IMR-90 (cell line): ENCODE measurements at regions not wholly inside any gene's neighbourhood (a gene's known extent, or its start where the extent isn't known, plus 50 kb on each side); places are given as distances from the start of the nearest gene placed in this dataset.

Experiments used
- ATAC-seq: fragments of 200-7000 bp; cut with Tn5 transposase; 2 replicates; pipeline ENCODE4 v1.9.1; 2020; ENCODE audit warnings: low read depth, mild to moderate bottlenecking, moderate library complexity
- BruUV-seq: library from RNA; stranded (reverse); fragments of 400-500 nt; replicated peaks from 2 replicates; lab custom pipeline; 2021; lab: Mats Ljungman, UMichigan
- CTCF ChIA-PET: fragments of 300-600 bp; formaldehyde crosslinking; extraction: SDS; loops from one replicate; lab custom pipeline; 2021; ENCODE audit warnings: antibody characterized with exemption; lab: Yijun Ruan, JAX
- POLR2A ChIA-PET: fragments of 300-600 bp; sonication (Branson Sonifier 250); formaldehyde crosslinking; loops from one replicate; lab custom pipeline; 2022; ENCODE audit warnings: antibody characterized with exemption; ENCODE audit not compliant: unreplicated experiment; lab: Charles Lee
- DNase-seq: peaks from one replicate; pipeline ENCODE4 v3.0.0; 2013
- H2AFZ ChIP-seq: replicated peaks from 2 replicates; pipeline ENCODE3; 2013; ENCODE audit warnings: low read length, mild to moderate bottlenecking; ENCODE audit not compliant: poor library complexity
- H2AK5ac ChIP-seq: 2 replicates; pipeline ENCODE4 v1.6.1; 2013; ENCODE audit warnings: low read depth, low read length, inconsistent platforms
- H2AK9ac ChIP-seq: replicated peaks from 2 replicates; pipeline ENCODE3; 2013; ENCODE audit warnings: mild to moderate bottlenecking, low read depth, low read length, moderate library complexity; ENCODE audit not compliant: poor library complexity
- H2BK120ac ChIP-seq: 2 replicates; pipeline ENCODE4 v1.6.1; 2013; ENCODE audit warnings: low read depth, low read length, inconsistent platforms
- H2BK15ac ChIP-seq: 3 replicates; pipeline ENCODE4 v1.6.1; 2013; ENCODE audit warnings: low read depth, low read length, inconsistent platforms
- H2BK20ac ChIP-seq: 2 replicates; pipeline ENCODE4 v1.6.1; 2013; ENCODE audit warnings: low read depth, mild to moderate bottlenecking, inconsistent platforms, low read length, moderate library complexity
- H2BK5ac ChIP-seq: 2 replicates; pipeline ENCODE4 v1.6.1; 2013; ENCODE audit warnings: mild to moderate bottlenecking, low read depth, low read length, inconsistent platforms; ENCODE audit not compliant: poor library complexity, severe bottlenecking
- H3K14ac ChIP-seq: replicated peaks from 2 replicates; pipeline ENCODE4 v1.6.1; 2013; ENCODE audit warnings: low read depth, low read length, inconsistent platforms
- H3K18ac ChIP-seq: 2 replicates; pipeline ENCODE4 v1.6.1; 2013; ENCODE audit warnings: low read depth, low read length, control low read depth
- H3K23ac ChIP-seq: 2 replicates; pipeline ENCODE4 v1.6.1; 2013; ENCODE audit warnings: low read depth, low read length, inconsistent platforms
- H3K27ac ChIP-seq: 2 replicates; pipeline ENCODE4 v1.5.1; 2013; ENCODE audit warnings: mild to moderate bottlenecking, control low read depth, low read length; ENCODE audit not compliant: insufficient read depth
- H3K27me3 ChIP-seq: 2 replicates; pipeline ENCODE4 v1.6.1; 2013; ENCODE audit warnings: low read length; ENCODE audit not compliant: control insufficient read depth, insufficient read depth
- H3K36me3 ChIP-seq: 2 replicates; pipeline ENCODE4 v1.6.1; 2013; ENCODE audit warnings: low read length, mixed read lengths; ENCODE audit not compliant: control insufficient read depth, insufficient read depth
- H3K4ac ChIP-seq: 2 replicates; pipeline ENCODE4 v1.6.1; 2013; ENCODE audit warnings: low read depth, low read length, inconsistent platforms
- H3K4me1 ChIP-seq: 2 replicates; pipeline ENCODE4 v1.6.1; 2013; ENCODE audit warnings: low read length, mixed read lengths; ENCODE audit not compliant: control insufficient read depth, insufficient read depth
- H3K4me2 ChIP-seq: 2 replicates; pipeline ENCODE4 v1.6.1; 2013; ENCODE audit warnings: low read depth, mild to moderate bottlenecking, control low read depth, low read length, moderate library complexity
- H3K4me3 ChIP-seq: 2 replicates; pipeline ENCODE4 v1.5.1; 2013; ENCODE audit warnings: low read depth, mild to moderate bottlenecking, control low read depth, low read length, moderate library complexity; ENCODE audit not compliant: insufficient read depth
- H3K56ac ChIP-seq: 2 replicates; pipeline ENCODE4 v1.6.1; 2013; ENCODE audit warnings: low read length, inconsistent platforms; ENCODE audit not compliant: insufficient read depth; ENCODE audit errors: extremely low read depth
- H3K79me1 ChIP-seq, 2 experiments: 2 replicates each; pipeline ENCODE4 v1.6.1; 2013; ENCODE audit warnings: low read length in 2 of 2, inconsistent platforms in 1 of 2, low read depth in 1 of 2
- H3K9ac ChIP-seq: 2 replicates; pipeline ENCODE4 v1.6.1; 2013; ENCODE audit warnings: low read depth, low read length, control low read depth
- H3K9me1 ChIP-seq: 2 replicates; pipeline ENCODE4 v1.6.1; 2013; ENCODE audit warnings: low read length, inconsistent platforms; ENCODE audit not compliant: insufficient read depth
- H3K9me3 ChIP-seq: 2 replicates; pipeline ENCODE4 v1.6.1; 2013; ENCODE audit warnings: low read length; ENCODE audit not compliant: control insufficient read depth, insufficient read depth
- H4K20me1 ChIP-seq: 2 replicates; pipeline ENCODE4 v1.6.1; 2013; ENCODE audit warnings: low read length, inconsistent platforms; ENCODE audit not compliant: insufficient read depth
- H4K5ac ChIP-seq: 2 replicates; pipeline ENCODE4 v1.6.1; 2013; ENCODE audit warnings: mild to moderate bottlenecking, low read depth, low read length, control low read depth
- H4K8ac ChIP-seq, 2 experiments: 2 replicates each; pipeline ENCODE4 v1.6.1; 2013; ENCODE audit warnings: low read depth in 2 of 2, low read length in 2 of 2, control low read depth in 1 of 2, inconsistent platforms in 1 of 2
- H4K91ac ChIP-seq: 2 replicates; pipeline ENCODE4 v1.6.1; 2013; ENCODE audit warnings: low read depth, low read length, inconsistent platforms; ENCODE audit not compliant: insufficient read depth
- BHLHE40 ChIP-seq: fragments of 150-350 bp; IDR thresholded peaks from 2 replicates; pipeline ENCODE4 v1.6.1; 2016; ENCODE audit warnings: mild to moderate bottlenecking, low read depth, low read length
- CEBPB ChIP-seq: IDR thresholded peaks from 2 replicates; pipeline ENCODE4 v1.6.1; 2012; ENCODE audit warnings: low read depth, low read length, improper control_type of control experiment
- CHD1 ChIP-seq: IDR thresholded peaks from 2 replicates; pipeline ENCODE4 v1.6.1; 2012; ENCODE audit warnings: low read depth, low read length, improper control_type of control experiment
- CTCF ChIP-seq: conservative IDR thresholded peaks from 2 replicates; pipeline ENCODE4 v1.5.1; 2012; ENCODE audit warnings: mild to moderate bottlenecking, low read depth, low read length, improper control_type of control experiment
- ELK1 ChIP-seq: fragments of 150-350 bp; IDR thresholded peaks from 2 replicates; pipeline ENCODE4 v1.6.1; 2016; ENCODE audit warnings: low read depth, mild to moderate bottlenecking, low read length, moderate library complexity, borderline replicate concordance
- FOS ChIP-seq: fragments of 150-350 bp; IDR thresholded peaks from 2 replicates; pipeline ENCODE4 v1.6.1; 2016; ENCODE audit warnings: low read depth, low read length
- MAFK ChIP-seq: IDR thresholded peaks from 2 replicates; pipeline ENCODE4 v1.6.1; 2012; ENCODE audit warnings: low read depth, low read length, improper control_type of control experiment
- MAZ ChIP-seq: IDR thresholded peaks from 2 replicates; pipeline ENCODE4 v1.6.1; 2012; ENCODE audit warnings: low read depth, mild to moderate bottlenecking, low read length, improper control_type of control experiment, moderate library complexity, borderline replicate concordance
- MXI1 ChIP-seq: IDR thresholded peaks from 2 replicates; pipeline ENCODE4 v1.6.1; 2012; ENCODE audit warnings: low read depth, mild to moderate bottlenecking, low read length, moderate library complexity, borderline replicate concordance
- NFE2L2 ChIP-seq: fragments of 150-350 bp; IDR thresholded peaks from 2 replicates; pipeline ENCODE4 v1.6.1; 2016; ENCODE audit warnings: low read depth, mild to moderate bottlenecking, low read length
- POLR2A ChIP-seq: IDR thresholded peaks from 2 replicates; pipeline ENCODE4 v1.6.1; 2012; ENCODE audit warnings: mild to moderate bottlenecking, low read depth, low read length
- RAD21 ChIP-seq: IDR thresholded peaks from 2 replicates; pipeline ENCODE4 v1.6.1; 2012; ENCODE audit warnings: low read length, improper control_type of control experiment
- RCOR1 ChIP-seq: IDR thresholded peaks from 2 replicates; pipeline ENCODE4 v1.6.1; 2012; ENCODE audit warnings: mild to moderate bottlenecking, low read length, improper control_type of control experiment; ENCODE audit not compliant: insufficient replicate concordance
- RFX5 ChIP-seq: IDR thresholded peaks from 2 replicates; pipeline ENCODE4 v1.8.0; 2012; ENCODE audit warnings: low read depth, mild to moderate bottlenecking, low read length, moderate library complexity
- SMC3 ChIP-seq: fragments of 150-350 bp; IDR thresholded peaks from 2 replicates; pipeline ENCODE4 v1.6.1; 2016; ENCODE audit warnings: low read depth, mild to moderate bottlenecking, antibody characterized with exemption, low read length, moderate library complexity
- USF2 ChIP-seq: fragments of 150-350 bp; IDR thresholded peaks from 2 replicates; pipeline ENCODE4 v1.6.1; 2017; ENCODE audit warnings: mild to moderate bottlenecking, antibody characterized with exemption, low read length, low read depth
- WGBS, 2 experiments: methylation state at CpG; one replicate each; pipeline versions ENCODE4 v1.1.5 to v1.1.7; 2013; ENCODE audit warnings: missing lambda C conversion rate in 2 of 2; ENCODE audit not compliant: insufficient read length in 1 of 2; ENCODE audit errors: extremely low coverage in 2 of 2; 5-methylcytosine and 5-hydroxymethylcytosine counted together
- dilution Hi-C: fragments of 300-500 bp; cut with HindIII; formaldehyde crosslinking; loops from one replicate; pipeline ENCODE4 v1.14.3; 2018; ENCODE audit warnings: low sequenced_read_pairs; ENCODE audit not compliant: unreplicated experiment
- in situ Hi-C: fragments of 300-500 bp; cut with MboI; formaldehyde crosslinking; loops from 3 replicates; pipeline ENCODE4 v1.14.3; 2019; ENCODE audit warnings: low sequenced_read_pairs, inconsistent platforms, mixed read lengths
- intact Hi-C: fragments of 100-400 bp; cut with micrococcal nuclease; formaldehyde crosslinking; loops from 2 replicates; pipeline ENCODE4 v1.10.0; 2022

GRCh38 chr5:110842948-110843347, 104.1 kb downstream of the SLC25A46 start:
- no peaks in the 10 kb centered on the region for H4K20me1 ChIP-seq
- H3K4me1 ChIP-seq: peaks cover 3% of the 10 kb centered on the region; the same call in 1 of the 2 replicates
- no peak overlapping the region for H4K8ac ChIP-seq
- H2AFZ ChIP-seq: no peak overlapping the region
- no peak overlapping the region for H2BK20ac ChIP-seq
- no peaks in the 10 kb centered on the region for H3K9me3 ChIP-seq
- H3K36me3 ChIP-seq: no peaks in the 10 kb centered on the region
- in situ Hi-C loops (no loop called here), dilution Hi-C loops (no loop called here), intact Hi-C loops (no loop called here)
- no CpG with 5 or more reads among the region's 4 CpGs for WGBS, 2 experiments
- no peak overlapping the region for H4K5ac ChIP-seq
- ATAC-seq (no peak), DNase-seq (no peak)
- H3K56ac ChIP-seq: no peak overlapping the region
- no peak overlapping the region for H4K91ac ChIP-seq
- H3K23ac ChIP-seq: no peak overlapping the region
- no peaks in the 10 kb centered on the region for H3K27me3 ChIP-seq
- ChIA-PET CTCF (no interaction called here), POLR2A (no interaction called here)
- no peak overlapping the region for H2BK5ac ChIP-seq
- H3K4ac ChIP-seq: no peak overlapping the region
- no peak overlapping the region for H2BK120ac ChIP-seq
- H2AK5ac ChIP-seq: no peak overlapping the region
- H3K14ac ChIP-seq: no peak overlapping the region
- 0 out of 2 replicates have a peak, but pooled peaks cover 5% of the 10 kb centered on the region for H3K9me1 ChIP-seq
- H3K79me1 ChIP-seq: no peaks in the 10 kb centered on the region
- no peak overlapping the region for H3K4me3 ChIP-seq
- no peak overlapping the region for H3K27ac ChIP-seq
- no peak overlapping the region for H2AK9ac ChIP-seq
- BruUV-seq: no TSS peak
- no peak overlapping the region for H3K18ac ChIP-seq
- no peak overlapping the region for H2BK15ac ChIP-seq
- no peak overlapping the region for H3K4me2 ChIP-seq
- H3K9ac ChIP-seq: no peak overlapping the region
- TF ChIP-seq BHLHE40: no peak
- TF ChIP-seq RAD21: no peak
- TF ChIP-seq RFX5: no peak
- no peak for TF ChIP-seq ELK1
- TF ChIP-seq SMC3: no peak
- TF ChIP-seq POLR2A: no peak
- TF ChIP-seq FOS: no peak
- TF ChIP-seq MAZ: no peak
- no peak for TF ChIP-seq USF2
- no peak for TF ChIP-seq CHD1
- no peak for TF ChIP-seq CTCF
- TF ChIP-seq NFE2L2: no peak
- TF ChIP-seq MXI1: no peak
- no peak for TF ChIP-seq MAFK
- TF ChIP-seq CEBPB: no peak
- no peak for TF ChIP-seq RCOR1
